HAP-1 (cell line): ENCODE measurements at regions not wholly inside any gene's neighbourhood (a gene's known extent, or its start where the extent isn't known, plus 50 kb on each side); places are given as distances from the start of the nearest gene placed in this dataset.

ENCODE experiments used
- DNase-seq, 2 experiments: peaks; one replicate each; pipeline ENCODE4 v3.0.0-alpha.2; 2016 to 2020; ENCODE audit warnings: low spot score in 2 of 2
- H3K27me3 ChIP-seq: fragments of 250-450 bp; sonication (Bioruptor Pico); 2 replicates; pipeline ENCODE4 v1.5.1; 2020; ENCODE audit warnings: low read depth, mild to moderate bottlenecking, moderate library complexity
- H3K36me3 ChIP-seq: fragments of 250-450 bp; sonication (Bioruptor Pico); replicated peaks from 2 replicates; pipeline ENCODE4 v1.5.1; 2020; ENCODE audit warnings: mild to moderate bottlenecking
- H3K4me1 ChIP-seq: fragments of 250-450 bp; sonication (Bioruptor Pico); 2 replicates; pipeline ENCODE4 v1.5.1; 2020; ENCODE audit warnings: mild to moderate bottlenecking
- H3K4me3 ChIP-seq: fragments of 250-450 bp; sonication (Bioruptor Pico); 2 replicates; pipeline ENCODE4 v1.5.1; 2020; ENCODE audit warnings: mild to moderate bottlenecking, moderate library complexity
- H3K9me3 ChIP-seq: fragments of 250-450 bp; sonication (Bioruptor Pico); 2 replicates; pipeline ENCODE4 v1.5.1; 2020; ENCODE audit warnings: mild to moderate bottlenecking, moderate library complexity
- in situ Hi-C: fragments of 300-500 bp; cut with MboI; formaldehyde crosslinking; loops from 3 replicates; pipeline ENCODE4 v1.14.3; 2020; ENCODE audit warnings: low sequenced_read_pairs, inconsistent platforms, mixed read lengths

DNA sequence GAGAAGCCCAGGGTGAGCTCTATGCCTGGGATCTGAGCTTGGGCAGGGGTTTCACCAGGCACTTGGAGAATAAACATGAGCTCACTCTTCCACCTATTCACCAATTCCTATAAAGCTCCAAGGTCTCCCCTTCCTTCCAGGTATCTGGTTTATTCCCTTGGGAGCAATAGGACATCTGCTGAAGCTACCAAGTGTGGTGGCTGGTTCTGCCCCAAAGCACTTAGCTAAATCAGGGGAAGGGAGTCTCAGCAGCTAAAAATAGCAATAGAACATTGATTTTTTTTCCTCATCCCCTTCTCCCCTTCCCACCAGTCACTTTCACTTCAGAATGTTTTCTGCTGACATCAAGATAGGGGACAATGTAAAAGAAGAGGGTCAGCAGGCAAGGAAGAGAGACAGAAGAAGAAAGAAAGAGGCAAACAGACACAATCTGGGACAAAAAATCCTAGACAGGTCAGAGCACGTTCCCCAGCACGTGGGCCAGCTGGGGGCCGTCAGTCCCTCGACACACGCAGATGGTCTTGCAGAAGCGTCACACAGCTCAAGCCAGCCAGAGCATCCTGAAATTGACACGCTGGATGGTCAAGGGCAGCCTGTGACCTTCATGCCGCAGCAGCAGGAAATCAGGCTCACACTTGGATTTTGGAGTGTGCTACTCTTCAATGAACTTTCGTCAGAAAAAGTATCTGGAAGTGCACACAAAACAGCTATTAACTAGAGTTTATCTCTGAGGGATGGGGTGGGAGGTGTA lies 176.0 kb downstream of the ZNF608 start:
- no peak for DNase-seq
- H3K9me3 ChIP-seq, result no peaks in the 10 kb centered on the region
- H3K36me3 ChIP-seq, result no peaks in the 10 kb centered on the region
- in situ Hi-C loops, result no loop called here
- H3K4me3 ChIP-seq, result no peak overlapping the region
- peaks cover 21% of the 10 kb centered on the region for H3K4me1 ChIP-seq
- no peaks in the 10 kb centered on the region for H3K27me3 ChIP-seq

DNA sequence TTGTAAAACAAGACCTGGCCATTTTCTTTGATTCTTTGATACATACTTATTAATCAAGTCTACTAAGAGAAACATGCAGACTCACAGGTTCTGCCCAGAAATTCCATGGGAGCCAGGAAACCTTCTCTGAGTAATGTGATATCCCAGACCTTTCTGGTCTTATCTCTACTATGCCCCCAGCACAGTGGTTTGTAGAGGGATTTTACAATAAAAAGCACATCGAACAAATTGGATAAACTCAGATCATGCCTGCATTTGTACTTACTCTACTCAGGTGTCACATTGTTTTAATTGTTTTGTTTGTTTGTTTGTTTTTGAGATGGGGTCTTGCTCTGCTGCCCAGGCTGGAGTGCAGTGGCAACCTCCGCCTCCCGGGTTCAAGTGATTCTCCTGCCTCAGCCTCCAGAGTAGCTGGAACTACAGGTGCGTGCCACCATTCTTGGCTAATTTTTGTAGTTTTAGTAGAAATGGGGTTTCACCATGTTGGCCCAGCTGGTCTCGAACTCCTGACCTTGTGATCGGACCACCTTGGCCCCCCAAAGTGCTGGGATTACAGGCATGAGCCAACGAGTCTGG lies 179.5 kb downstream of the ZNF608 start:
- DNase-seq, result no peak
- in situ Hi-C loops, result no loop called here
- Histone ChIP-seq H3K4me1 (peaks cover 7% of the 10 kb centered on the region), H3K27me3 (no peaks in the 10 kb centered on the region), H3K36me3 (no peaks in the 10 kb centered on the region), H3K4me3 (no peak overlapping the region), H3K9me3 (no peaks in the 10 kb centered on the region)

DNA sequence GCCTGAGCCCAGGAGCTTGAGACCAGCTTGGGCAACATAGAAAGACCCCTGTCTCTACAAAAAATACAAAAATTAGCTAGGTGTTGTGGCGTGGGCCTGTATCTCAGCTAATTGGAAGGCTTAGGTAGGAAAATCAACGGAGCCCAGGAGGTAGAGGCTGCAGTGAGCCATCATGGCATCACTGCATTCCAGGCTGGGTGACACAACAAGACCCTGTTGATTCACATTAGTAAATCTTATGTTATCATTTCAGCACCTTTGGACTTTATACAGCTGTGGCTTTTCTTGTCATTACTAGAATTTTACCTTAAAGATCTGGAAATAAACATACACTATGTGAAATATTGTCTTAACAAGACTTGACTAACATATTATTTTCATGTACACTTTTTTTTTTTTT lies 185.0 kb downstream of the ZNF608 start:
- H3K9me3 ChIP-seq, result 0 out of 2 replicates have a peak, but pooled peaks cover 2% of the 10 kb centered on the region
- DNase-seq, result no peak
- no peaks in the 10 kb centered on the region for H3K27me3 ChIP-seq
- peaks cover 7% of the 10 kb centered on the region for H3K4me1 ChIP-seq
- in situ Hi-C loops, result no loop called here
- H3K36me3 ChIP-seq, result no peaks in the 10 kb centered on the region
- no peak overlapping the region for H3K4me3 ChIP-seq

- no peak overlapping the region for H3K4me3 ChIP-seq
- H3K4me1 ChIP-seq, result peaks cover 8% of the 10 kb centered on the region
- no peak for DNase-seq
- H3K27me3 ChIP-seq, result no peaks in the 10 kb centered on the region
- in situ Hi-C loops, result no loop called here
- H3K9me3 ChIP-seq, result 0 out of 2 replicates have a peak, but pooled peaks cover 2% of the 10 kb centered on the region
- H3K36me3 ChIP-seq, result no peaks in the 10 kb centered on the region
These were observed 186.1 kb downstream of the ZNF608 start for GRCh38 chr5:124560370-124560769.

DNA sequence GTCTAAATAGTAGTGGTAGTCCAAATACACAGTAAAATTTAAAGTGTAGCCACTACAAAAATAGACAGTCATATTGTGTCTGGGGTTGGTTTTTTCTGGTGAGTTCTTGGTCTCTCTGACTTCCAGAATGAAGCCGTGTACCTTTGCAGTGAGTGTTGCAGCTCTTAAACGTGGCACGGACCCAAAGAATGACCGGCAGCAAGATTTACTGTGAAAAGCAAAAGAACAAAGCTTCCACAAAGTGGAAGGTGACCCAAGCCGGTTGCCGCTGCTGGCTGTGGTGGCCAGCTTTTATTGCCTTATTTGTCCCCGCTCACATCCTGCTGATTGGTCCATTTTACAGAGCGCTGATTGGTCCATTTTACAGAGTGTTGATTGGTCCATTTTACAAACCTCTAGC lies 188.7 kb downstream of the ZNF608 start:
- Histone ChIP-seq H3K4me1 (peaks cover 18% of the 10 kb centered on the region), H3K4me3 (no peak overlapping the region), H3K36me3 (no peaks in the 10 kb centered on the region), H3K9me3 (0 out of 2 replicates have a peak, but pooled peaks cover 2% of the 10 kb centered on the region), H3K27me3 (no peaks in the 10 kb centered on the region)
- no peak for DNase-seq
- in situ Hi-C loops, result no loop called here

DNA sequence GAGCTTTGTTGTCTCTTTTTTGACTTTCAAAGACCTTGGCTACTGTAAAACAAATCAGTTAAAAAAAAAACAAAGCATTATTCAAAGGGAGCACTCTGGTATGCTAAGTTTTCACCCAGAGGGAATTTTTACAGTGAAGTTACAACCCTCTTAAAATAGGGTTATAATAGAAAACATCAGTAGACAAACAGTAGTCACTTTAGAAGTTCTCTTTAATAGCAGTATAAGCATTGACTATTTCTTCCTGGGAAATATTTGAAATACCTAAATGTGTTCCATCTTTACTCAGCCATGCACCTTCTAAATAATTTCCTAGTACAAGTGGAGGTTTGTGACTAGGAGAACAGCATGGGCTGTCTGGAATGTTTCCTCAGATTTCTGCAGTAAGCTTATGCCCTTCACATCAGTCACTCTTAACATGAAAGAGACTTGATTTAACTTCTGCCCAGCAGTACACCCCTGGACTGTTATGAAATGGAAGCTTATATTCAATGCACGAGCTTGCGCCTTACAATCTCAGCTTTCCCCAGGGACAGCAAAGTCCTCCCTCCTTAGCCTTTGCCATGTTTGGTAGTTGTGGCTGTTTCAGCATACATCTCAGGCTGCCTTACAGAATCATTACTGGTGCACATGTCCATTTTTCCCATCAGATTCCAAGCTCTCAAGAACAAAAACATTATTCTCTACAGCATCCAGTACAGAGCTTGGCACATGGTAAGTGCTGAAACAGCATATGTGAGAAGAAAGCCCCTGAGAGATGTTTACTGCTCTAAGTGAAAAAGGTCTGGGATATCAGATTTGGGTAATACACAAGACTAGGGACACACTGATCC lies 191.5 kb downstream of the ZNF608 start:
- peak; percentile 26 to 85 for DNase-seq
- peaks cover 16% of the 10 kb centered on the region for H3K4me1 ChIP-seq
- H3K9me3 ChIP-seq, result 0 out of 2 replicates have a peak, but pooled peaks cover 2% of the 10 kb centered on the region
- no peaks in the 10 kb centered on the region for H3K36me3 ChIP-seq
- no peak overlapping the region for H3K4me3 ChIP-seq
- in situ Hi-C loops, result no loop called here
- H3K27me3 ChIP-seq, result no peaks in the 10 kb centered on the region

GRCh38 chr5:124553911-124554310 lies 192.5 kb downstream of the ZNF608 start:
- in situ Hi-C loops, result no loop called here
- H3K27me3 ChIP-seq, result no peaks in the 10 kb centered on the region
- DNase-seq, result no peak
- no peaks in the 10 kb centered on the region for H3K36me3 ChIP-seq
- H3K4me3 ChIP-seq, result no peak overlapping the region
- H3K4me1 ChIP-seq, result peaks cover 16% of the 10 kb centered on the region
- H3K9me3 ChIP-seq, result 0 out of 2 replicates have a peak, but pooled peaks cover 2% of the 10 kb centered on the region

DNA sequence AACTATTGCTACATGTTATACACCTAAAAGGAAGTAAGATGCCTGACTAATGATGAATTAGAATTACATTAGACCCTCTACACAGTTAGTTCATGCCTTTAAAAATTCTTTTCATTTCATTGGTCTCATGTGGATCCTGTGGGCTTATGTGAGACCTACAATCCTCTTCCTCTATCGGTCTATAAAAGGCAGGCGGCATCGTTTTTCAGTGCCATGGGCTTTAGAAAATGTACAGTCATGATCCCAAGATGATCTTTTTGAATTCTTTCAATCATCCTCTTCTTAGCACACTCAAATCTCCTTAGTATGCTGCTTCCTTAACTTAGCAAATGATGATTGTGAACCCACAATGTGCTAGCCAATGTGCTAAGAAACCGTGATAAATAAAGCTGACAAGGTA lies 193.9 kb downstream of the ZNF608 start:
- Histone ChIP-seq H3K9me3 (0 out of 2 replicates have a peak, but pooled peaks cover 2% of the 10 kb centered on the region), H3K36me3 (no peaks in the 10 kb centered on the region), H3K4me3 (no peak overlapping the region), H3K4me1 (peaks cover 16% of the 10 kb centered on the region), H3K27me3 (no peaks in the 10 kb centered on the region)
- in situ Hi-C loops, result no loop called here
- DNase-seq, result no peak

DNA sequence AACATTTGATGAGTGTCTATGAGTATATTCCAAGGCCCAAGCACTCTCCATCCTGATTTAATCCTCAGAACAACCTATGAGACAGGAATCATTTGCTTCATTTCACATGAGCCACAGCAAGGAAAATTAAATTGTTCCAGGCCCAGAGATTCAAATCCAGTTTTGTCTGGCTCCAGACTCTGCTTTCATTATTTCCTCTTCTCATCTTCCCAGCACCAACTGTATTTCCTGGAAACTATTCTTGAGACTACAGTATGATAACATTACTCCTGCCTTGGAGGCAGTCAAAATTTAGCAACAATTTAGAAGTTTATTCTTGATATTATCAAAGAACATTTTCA lies 194.5 kb downstream of the ZNF608 start:
- Histone ChIP-seq H3K9me3 (no peaks in the 10 kb centered on the region), H3K36me3 (no peaks in the 10 kb centered on the region), H3K4me1 (peaks cover 16% of the 10 kb centered on the region), H3K4me3 (no peak overlapping the region), H3K27me3 (no peaks in the 10 kb centered on the region)
- in situ Hi-C loops, result no loop called here
- DNase-seq, result no peak

GRCh38 chr5:124550731-124551130 lies 195.7 kb downstream of the ZNF608 start:
- DNase-seq, result no peak
- peaks cover 6% of the 10 kb centered on the region; the same call in 1 of the 2 replicates for H3K27me3 ChIP-seq

DNA sequence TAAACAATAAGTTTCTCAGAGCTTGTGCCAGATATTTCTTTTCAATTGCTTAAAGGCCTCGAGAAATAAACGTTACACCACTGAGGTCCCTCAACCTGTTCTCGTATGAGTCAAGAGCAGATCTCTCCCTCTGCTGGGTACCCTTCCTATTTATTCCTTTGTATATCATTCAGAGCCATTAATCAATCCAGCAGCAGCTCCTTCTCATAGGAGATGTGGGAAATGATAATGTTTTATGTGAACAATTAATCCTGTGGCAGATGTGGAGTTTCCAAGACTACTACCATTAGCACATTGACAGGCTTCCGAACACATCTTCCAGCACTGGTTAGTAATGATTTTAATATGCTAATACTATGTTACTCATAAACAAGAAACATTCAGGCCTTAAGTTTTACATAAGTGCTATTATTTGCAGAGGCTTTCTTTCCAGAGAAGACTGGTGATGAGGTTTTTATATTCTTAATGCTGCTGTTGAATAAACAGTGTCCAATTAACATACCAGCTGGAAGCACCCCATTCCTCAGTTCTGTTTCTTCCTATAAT lies 196.5 kb downstream of the ZNF608 start:
- Histone ChIP-seq H3K27me3 (peaks cover 6% of the 10 kb centered on the region; the same call in 1 of the 2 replicates), H3K4me3 (no peak overlapping the region), H3K4me1 (peaks cover 11% of the 10 kb centered on the region), H3K36me3 (no peaks in the 10 kb centered on the region), H3K9me3 (no peaks in the 10 kb centered on the region)
- in situ Hi-C loops, result no loop called here
- no peak for DNase-seq

More at GRCh38 chr5:124550731-124551130, 195.7 kb downstream of the ZNF608 start:
- in situ Hi-C loops, result no loop called here
- no peaks in the 10 kb centered on the region for H3K36me3 ChIP-seq
- H3K4me3 ChIP-seq, result no peak overlapping the region
- H3K4me1 ChIP-seq, result peaks cover 16% of the 10 kb centered on the region
- H3K9me3 ChIP-seq, result no peaks in the 10 kb centered on the region

- in situ Hi-C loops, result no loop called here
- Histone ChIP-seq H3K27me3 (peaks cover 18% of the 10 kb centered on the region), H3K36me3 (no peaks in the 10 kb centered on the region), H3K4me1 (no peaks in the 10 kb centered on the region), H3K4me3 (no peak overlapping the region), H3K9me3 (no peaks in the 10 kb centered on the region)
- DNase-seq, result peak in 1 of 2 experiments; percentile 63
These were observed 199.8 kb downstream of the ZNF608 start for GRCh38 chr5:124546643-124547042.

- DNase-seq, result no peak
- H3K9me3 ChIP-seq, result no peaks in the 10 kb centered on the region
- in situ Hi-C loops, result no loop called here
These were observed 201.9 kb downstream of the ZNF608 start for GRCh38 chr5:124544366-124545055.

More at GRCh38 chr5:124544366-124545055, 201.9 kb downstream of the ZNF608 start:
- H3K36me3 ChIP-seq, result no peaks in the 10 kb centered on the region
- peaks cover 24% of the 10 kb centered on the region for H3K27me3 ChIP-seq
- H3K4me1 ChIP-seq, result no peaks in the 10 kb centered on the region
- H3K4me3 ChIP-seq, result no peak overlapping the region
